MG63 (cell line): ENCODE measurements at regions not wholly inside any gene's neighbourhood (a gene's known extent, or its start where the extent isn't known, plus 50 kb on each side); places are given as distances from the start of the nearest gene placed in this dataset.
"Not testable (repeated sequence)": the region's sequence is repeated elsewhere in the genome, so short reads cannot be mapped to it uniquely, and the experiment has no call there.

Source experiments
- DNase-seq: peaks from one replicate; pipeline ENCODE4 v3.0.0-alpha.2; 2020
- H3K27me3 ChIP-seq: fragments of 250-450 bp; sonication (Bioruptor Pico); 2 replicates; pipeline ENCODE4 v1.5.1; 2020; ENCODE audit warnings: mild to moderate bottlenecking, moderate library complexity
- H3K36me3 ChIP-seq: fragments of 250-450 bp; sonication (Bioruptor Pico); 2 replicates; pipeline ENCODE4 v1.5.1; 2020; ENCODE audit warnings: mild to moderate bottlenecking, moderate library complexity
- H3K4me3 ChIP-seq: fragments of 250-450 bp; sonication (Bioruptor Pico); 2 replicates; pipeline ENCODE4 v1.5.1; 2020; ENCODE audit warnings: mild to moderate bottlenecking, moderate library complexity
- H3K9me3 ChIP-seq: fragments of 250-450 bp; sonication (Bioruptor Pico); 2 replicates; pipeline ENCODE4 v1.5.1; 2020; ENCODE audit warnings: mild to moderate bottlenecking, moderate library complexity

- DNase-seq, result no peak
- Histone ChIP-seq H3K36me3 (no peaks in the 10 kb centered on the region), H3K4me3 (no peak overlapping the region), H3K9me3 (no peaks in the 10 kb centered on the region), H3K27me3 (no peaks in the 10 kb centered on the region)
These were observed 79.8 kb downstream of the ZNF92 start for GRCh38 chr7:65453341-65454030.

DNA sequence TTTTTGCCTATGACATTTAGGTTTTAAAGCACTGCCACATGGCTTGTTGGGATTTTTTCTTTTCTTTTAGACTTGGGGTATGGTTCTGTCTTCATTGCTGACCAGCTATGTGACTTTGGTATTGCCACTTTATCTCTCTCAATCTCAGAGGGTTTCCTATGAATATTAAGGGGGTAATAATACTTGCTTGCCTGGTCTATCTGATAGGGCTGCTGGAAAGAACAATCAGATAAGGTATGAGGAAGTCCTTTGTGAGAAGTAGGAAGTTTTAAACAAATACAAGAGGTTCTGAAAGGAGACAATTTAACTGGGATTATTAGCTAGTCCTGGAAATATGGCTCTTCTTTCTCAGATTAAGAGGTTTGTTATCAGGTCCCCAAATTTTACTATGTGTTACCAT lies 80.8 kb downstream of the ZNF92 start:
- H3K27me3 ChIP-seq, result no peaks in the 10 kb centered on the region
- no peaks in the 10 kb centered on the region for H3K36me3 ChIP-seq
- no peak overlapping the region for H3K4me3 ChIP-seq
- no peaks in the 10 kb centered on the region for H3K9me3 ChIP-seq
- no peak for DNase-seq

- not testable (repeated sequence) for H3K9me3 ChIP-seq, H3K27me3 ChIP-seq, DNase-seq, H3K36me3 ChIP-seq, H3K4me3 ChIP-seq
These were observed 81.4 kb downstream of the ZNF92 start for GRCh38 chr7:65455050-65455449.

DNA sequence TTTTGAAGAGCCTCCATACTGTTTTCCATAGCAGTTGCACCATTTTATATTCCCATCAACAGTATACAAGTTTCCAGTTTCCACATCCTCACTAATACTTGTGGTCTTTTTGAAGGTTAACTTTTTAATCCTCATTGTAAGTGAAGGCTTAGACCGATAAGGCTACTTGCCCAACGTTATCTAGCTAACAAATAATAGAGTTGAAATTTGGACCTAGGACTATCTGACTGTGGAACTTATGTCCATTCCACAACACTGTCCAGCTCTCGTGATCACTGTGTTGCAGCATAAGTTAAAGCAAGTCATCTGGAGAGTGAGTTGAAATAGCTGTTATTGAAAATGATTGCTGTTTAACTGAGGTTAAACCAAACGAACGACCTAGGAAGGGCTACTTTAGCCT lies 84.0 kb downstream of the ZNF92 start:
- Histone ChIP-seq H3K4me3 (no peak overlapping the region), H3K27me3 (no peaks in the 10 kb centered on the region), H3K9me3 (no peaks in the 10 kb centered on the region), H3K36me3 (no peaks in the 10 kb centered on the region)
- DNase-seq, result no peak

DNA sequence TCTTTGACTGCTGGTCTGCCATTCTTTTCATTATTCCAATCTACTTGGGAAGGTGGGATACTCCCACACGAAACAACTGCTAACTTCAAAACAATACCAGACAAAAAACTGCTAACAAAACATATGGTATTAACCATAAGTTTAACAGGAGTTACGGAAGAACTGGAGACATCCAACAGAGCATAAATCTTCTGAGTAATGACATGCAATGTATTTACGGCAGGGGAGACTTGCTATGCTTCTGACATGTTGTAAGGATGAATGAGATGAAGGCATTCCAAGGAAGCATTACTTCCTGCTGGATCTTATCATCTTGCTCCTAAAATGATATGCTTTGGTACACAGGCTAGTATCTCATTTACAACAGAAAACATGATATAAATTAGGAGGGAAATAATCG lies 85.8 kb downstream of the ZNF92 start:
- H3K9me3 ChIP-seq, result no peaks in the 10 kb centered on the region
- no peak for DNase-seq
- no peaks in the 10 kb centered on the region for H3K27me3 ChIP-seq
- H3K36me3 ChIP-seq, result no peaks in the 10 kb centered on the region
- no peak overlapping the region for H3K4me3 ChIP-seq

DNA sequence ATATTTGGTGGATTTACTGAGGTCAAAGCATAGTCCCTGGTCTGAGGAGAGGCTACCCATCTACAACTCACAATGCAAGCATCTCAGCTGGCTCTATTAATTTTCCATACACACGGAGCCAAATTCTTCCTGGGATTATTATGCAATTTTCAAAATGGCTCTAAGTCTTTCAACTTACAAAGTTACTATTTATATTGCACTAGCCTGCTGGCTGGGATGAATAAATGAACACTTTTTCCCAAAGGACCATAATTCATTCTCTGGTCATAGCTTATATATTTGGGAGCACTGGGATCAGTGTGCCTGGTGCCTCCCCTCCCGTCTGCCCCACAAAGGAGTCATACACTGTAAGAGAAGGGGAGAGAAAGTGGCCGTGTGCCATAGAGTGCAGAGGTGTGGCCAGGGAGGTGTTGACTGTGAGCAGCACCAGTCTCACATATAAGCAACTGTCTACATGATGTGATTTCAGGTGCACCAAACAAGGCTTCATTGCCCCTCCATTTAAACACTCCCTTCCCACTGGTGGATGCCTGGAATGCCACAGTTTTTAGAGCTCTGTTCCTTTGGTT lies 88.6 kb downstream of the ZNF92 start:
- no peak for DNase-seq
- H3K9me3 ChIP-seq, result no peaks in the 10 kb centered on the region
- H3K4me3 ChIP-seq, result no peak overlapping the region
- H3K27me3 ChIP-seq, result no peaks in the 10 kb centered on the region
- no peaks in the 10 kb centered on the region for H3K36me3 ChIP-seq

- Histone ChIP-seq H3K27me3 (no peaks in the 10 kb centered on the region), H3K9me3 (no peaks in the 10 kb centered on the region), H3K4me3 (no peak overlapping the region), H3K36me3 (no peaks in the 10 kb centered on the region)
- DNase-seq, result no peak
These were observed 89.5 kb downstream of the ZNF92 start for GRCh38 chr7:65463184-65463583.

DNA sequence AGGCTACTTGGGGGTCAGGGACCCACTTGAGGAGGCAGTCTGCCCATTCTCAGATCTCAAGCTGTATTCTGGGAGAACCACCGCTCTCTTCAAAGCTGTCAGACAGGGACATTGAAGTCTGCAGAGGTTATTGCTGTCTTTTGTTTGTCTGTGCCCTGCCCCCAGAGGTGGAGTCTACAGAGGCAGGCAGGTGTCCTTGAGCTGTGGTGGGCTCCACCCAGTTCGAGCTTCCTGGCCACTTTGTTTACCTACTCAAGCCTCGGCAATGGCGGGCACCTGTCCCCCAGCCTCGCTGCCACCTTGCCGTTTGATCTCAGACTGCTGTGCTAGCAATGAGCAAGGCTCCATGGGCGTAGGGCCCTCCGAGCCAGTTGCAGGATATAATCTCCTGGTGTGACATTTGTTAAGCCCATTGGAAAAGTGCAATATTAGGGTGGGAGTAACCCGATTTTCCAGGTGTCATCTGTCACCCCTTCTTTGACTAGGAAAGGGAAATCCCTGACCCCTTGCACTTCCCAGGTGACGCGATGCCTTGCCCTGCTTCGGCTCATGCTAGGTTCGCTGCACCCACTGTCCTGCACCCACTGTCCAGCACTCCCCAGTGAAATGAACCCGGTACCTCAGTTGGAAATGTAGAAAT lies 96.4 kb downstream of the ZNF92 start:
- DNase-seq, H3K4me3 ChIP-seq, H3K9me3 ChIP-seq, H3K27me3 ChIP-seq, H3K36me3 ChIP-seq: not testable (repeated sequence)

- Histone ChIP-seq H3K36me3 (no peaks in the 10 kb centered on the region), H3K27me3 (no peaks in the 10 kb centered on the region), H3K9me3 (no peaks in the 10 kb centered on the region), H3K4me3 (no peak overlapping the region)
- DNase-seq, result no peak
These were observed 97.9 kb downstream of the ZNF92 start for GRCh38 chr7:65471587-65471986.

DNA sequence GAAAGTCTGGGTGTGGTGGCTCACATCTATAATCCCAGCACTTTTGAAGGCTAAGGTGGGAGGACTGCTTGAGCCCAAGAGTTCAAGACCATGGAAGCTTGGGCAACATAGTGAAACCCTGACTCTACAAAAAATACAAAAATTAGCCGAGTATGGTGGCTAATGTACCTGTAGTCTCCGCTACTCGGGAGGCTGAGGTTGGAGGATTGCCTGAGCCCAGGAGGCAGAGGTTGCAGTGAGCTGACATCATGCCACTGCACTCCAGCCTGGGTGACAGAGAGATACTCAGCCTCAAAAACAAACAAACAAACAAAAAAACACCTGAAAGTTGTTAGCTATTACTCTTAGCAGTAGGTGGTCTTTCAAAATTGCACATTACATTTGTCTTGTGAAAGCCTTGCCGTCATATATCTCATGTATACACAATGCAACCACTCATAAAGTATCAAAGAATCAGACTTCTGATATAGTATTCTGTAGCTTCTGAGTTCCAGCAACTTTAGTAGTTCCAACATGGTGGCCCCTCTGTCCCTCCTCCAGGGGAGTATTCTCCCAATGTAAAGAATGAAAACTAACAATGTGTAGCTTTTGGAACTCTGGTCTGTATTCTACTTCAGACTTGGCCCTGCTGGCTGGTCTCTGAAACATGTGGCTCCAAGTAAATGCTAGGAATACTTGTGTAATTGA lies 101.5 kb downstream of the ZNF92 start:
- no peak for DNase-seq
- H3K4me3 ChIP-seq, result no peak overlapping the region
- H3K9me3 ChIP-seq, result no peaks in the 10 kb centered on the region
- no peaks in the 10 kb centered on the region for H3K27me3 ChIP-seq
- H3K36me3 ChIP-seq, result no peaks in the 10 kb centered on the region

DNA sequence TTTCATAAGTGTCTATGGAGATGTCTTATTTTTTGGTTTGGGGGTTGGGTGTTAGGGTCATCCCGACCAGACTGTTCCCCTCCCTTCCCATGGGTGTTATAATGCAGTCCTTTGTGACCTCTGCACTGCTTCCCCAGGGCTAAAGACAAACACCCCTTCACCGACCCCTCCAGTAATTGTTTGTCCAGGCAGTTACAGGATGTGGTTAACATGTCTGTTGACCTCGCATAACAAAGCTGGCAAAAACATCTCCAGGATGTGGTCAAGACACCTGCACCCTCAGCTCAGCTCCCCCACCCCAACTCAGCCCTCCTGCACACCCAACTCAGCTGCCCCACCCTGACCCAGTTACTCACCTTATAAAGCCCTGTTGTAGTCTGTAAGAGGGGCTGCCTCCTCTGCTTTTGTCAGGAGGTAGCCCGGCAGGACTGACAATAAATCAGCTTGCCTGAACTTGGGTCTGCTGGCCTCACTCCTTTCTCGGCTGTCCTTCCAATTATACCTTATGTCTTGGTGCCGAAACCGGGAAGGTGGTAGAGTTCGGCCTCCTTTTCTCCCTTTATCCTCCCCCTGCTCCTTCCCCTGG lies 102.2 kb downstream of the ZNF92 start:
- DNase-seq, result no peak
- Histone ChIP-seq H3K9me3 (no peaks in the 10 kb centered on the region), H3K27me3 (no peaks in the 10 kb centered on the region), H3K36me3 (no peaks in the 10 kb centered on the region), H3K4me3 (no peak overlapping the region)

DNA sequence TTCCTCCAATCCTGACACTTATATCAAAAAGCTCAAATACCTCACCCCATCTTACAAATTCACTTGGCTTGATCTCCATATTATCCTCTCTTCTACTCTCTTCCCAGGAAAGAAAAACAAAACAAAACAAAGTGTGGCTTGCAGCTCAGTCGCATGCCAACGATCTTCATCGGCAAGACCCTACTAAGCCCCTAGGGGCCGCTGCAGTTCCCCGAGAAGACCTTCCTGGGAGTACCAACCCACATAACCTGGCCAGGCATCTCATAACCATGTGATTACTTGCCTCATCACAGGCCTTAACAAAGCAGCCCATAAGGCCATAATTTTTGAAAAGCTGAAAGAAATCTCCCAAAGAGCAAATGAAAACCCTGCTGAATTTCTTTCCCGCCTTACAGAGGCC lies 103.7 kb downstream of the ZNF92 start:
- Histone ChIP-seq H3K36me3 (no peaks in the 10 kb centered on the region), H3K4me3 (no peak overlapping the region), H3K27me3 (no peaks in the 10 kb centered on the region), H3K9me3 (no peaks in the 10 kb centered on the region; the same call in 1 of the 2 replicates)
- peak; percentile 17 for DNase-seq

DNA sequence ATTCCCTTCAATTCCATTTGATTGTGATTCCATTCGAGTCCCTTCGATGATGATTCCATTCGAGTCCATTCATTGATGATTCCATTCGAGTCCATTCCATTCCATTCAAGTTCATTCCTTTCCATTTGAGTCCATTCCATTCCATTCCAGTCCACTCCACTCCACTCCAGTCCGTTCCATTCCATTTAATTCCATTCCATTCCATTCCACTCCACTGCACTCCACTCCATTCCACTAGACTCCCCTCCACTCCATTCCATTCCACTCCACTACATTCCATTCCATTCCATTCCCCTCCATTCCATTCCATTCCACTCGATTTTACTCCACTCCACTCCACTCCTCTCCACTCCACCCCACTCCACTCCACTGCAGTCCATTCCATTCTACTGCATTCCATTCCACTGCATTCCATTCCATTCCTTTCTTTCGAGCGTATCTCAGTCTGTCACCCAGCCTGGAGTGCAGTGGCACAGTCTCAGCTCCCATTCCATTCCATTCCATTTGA lies 115.7 kb downstream of the ZNF92 start:
- DNase-seq, result no peak
- H3K27me3 ChIP-seq, result peaks cover under 1% of the 10 kb centered on the region; the same call in 1 of the 2 replicates
- H3K36me3 ChIP-seq, result no peaks in the 10 kb centered on the region
- no peak overlapping the region for H3K4me3 ChIP-seq
- peaks cover 10% of the 10 kb centered on the region for H3K9me3 ChIP-seq

- H3K4me3 ChIP-seq, H3K36me3 ChIP-seq, DNase-seq, H3K9me3 ChIP-seq, H3K27me3 ChIP-seq: not testable (repeated sequence)
These were observed 123.0 kb downstream of the ZNF92 start for GRCh38 chr7:65496697-65497096.

DNA sequence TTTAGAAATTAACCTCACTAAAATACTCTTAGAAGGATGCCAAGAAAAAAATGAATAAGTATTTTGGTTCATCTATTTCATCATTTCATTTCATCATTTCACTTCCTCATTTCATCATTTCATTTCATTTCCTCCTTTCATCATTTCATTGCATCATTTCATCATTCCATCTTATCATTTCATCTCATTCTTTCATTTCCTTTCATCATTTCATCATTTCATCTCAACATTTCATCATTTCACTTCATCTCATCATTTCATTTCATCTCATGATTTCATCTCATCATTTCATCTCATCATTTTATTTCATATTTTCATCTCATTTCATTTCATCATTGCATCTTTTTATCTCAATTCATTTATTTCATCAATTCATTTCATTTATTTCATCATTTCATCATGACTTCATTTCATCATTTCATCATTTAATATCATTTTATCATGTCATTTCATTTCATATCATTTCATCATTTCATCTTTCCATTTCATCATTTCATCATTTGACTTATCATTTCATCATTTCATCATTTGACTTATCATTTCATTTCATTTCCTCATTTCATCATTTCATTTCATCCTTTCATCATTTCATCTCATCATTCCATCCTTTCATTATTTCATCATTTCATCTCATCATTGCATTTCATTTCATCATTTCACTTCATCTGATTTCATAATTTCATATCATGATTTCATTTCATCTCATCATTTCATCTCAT lies 129.9 kb downstream of the ZNF92 start:
- no peaks in the 10 kb centered on the region; the same call in 1 of the 2 replicates for H3K27me3 ChIP-seq
- no peak for DNase-seq

GRCh38 chr7:65504504-65505319 lies 131.1 kb downstream of the ZNF92 start:
- DNase-seq, H3K27me3 ChIP-seq, H3K9me3 ChIP-seq, H3K36me3 ChIP-seq, H3K4me3 ChIP-seq: not testable (repeated sequence)

More for the DNA sequence above, 129.9 kb downstream of the ZNF92 start:
- Histone ChIP-seq H3K4me3 (no peak overlapping the region), H3K36me3 (no peaks in the 10 kb centered on the region), H3K9me3 (peaks cover 3% of the 10 kb centered on the region; the same call in 1 of the 2 replicates)
